Gastroesophageal sphincter (tissue), 3 donors: ENCODE measurements at regions not wholly inside any gene's neighbourhood (a gene's known extent, or its start where the extent isn't known, plus 50 kb on each side); places are given as distances from the start of the nearest gene placed in this dataset.

Experiments
- CTCF ChIP-seq, 4 experiments: fragments of 200-600 bp in 2 of 4; fragments of 450-650 bp in 2 of 4; sonication (generic) in 1 of 4; IDR thresholded peaks; one replicate each; pipeline ENCODE4 v1.5.1; 2017 to 2019; ENCODE audit warnings: antibody characterized with exemption in 4 of 4, mild to moderate bottlenecking in 2 of 4, moderate library complexity in 2 of 4
- POLR2AphosphoS5 ChIP-seq: sonication (generic); formaldehyde crosslinking; IDR thresholded peaks from one replicate; pipeline ENCODE4 v1.6.1; 2017; ENCODE audit warnings: antibody characterized with exemption

GRCh38 chr3:40961104-40961857 is 238.0 kb upstream of the CTNNB1 start:
- no peak for TF ChIP-seq CTCF (IDR thresholded peaks at IDR 0.05)
- TF ChIP-seq POLR2AphosphoS5: no peak
